HEK293T (cell line): ENCODE measurements at regions not wholly inside any gene's neighbourhood (a gene's known extent, or its start where the extent isn't known, plus 50 kb on each side); places are given as distances from the start of the nearest gene placed in this dataset.

Experiments
- BHLHE40 ChIP-seq: fragments of 450-650 bp; IDR thresholded peaks from 2 replicates; pipeline ENCODE4 v1.6.1; 2016; ENCODE audit warnings: mild to moderate bottlenecking, moderate library complexity, borderline replicate concordance
- ELF4 ChIP-seq: fragments of 450-650 bp; IDR thresholded peaks from 2 replicates; pipeline ENCODE4 v1.6.1; 2017; ENCODE audit warnings: antibody characterized with exemption
- FOXM1 ChIP-seq: fragments of 450-650 bp; IDR thresholded peaks from 2 replicates; pipeline ENCODE4 v1.6.1; 2017; ENCODE audit warnings: mild to moderate bottlenecking, borderline replicate concordance
- L3MBTL2 ChIP-seq: fragments of 450-650 bp; conservative IDR thresholded peaks from 2 replicates; pipeline ENCODE4 v1.6.1; 2016; ENCODE audit warnings: mild to moderate bottlenecking
- PKNOX1 ChIP-seq: fragments of 450-650 bp; IDR thresholded peaks from 2 replicates; pipeline ENCODE4 v1.6.1; 2016
- SP1 ChIP-seq: fragments of 450-650 bp; IDR thresholded peaks from 2 replicates; pipeline ENCODE4 v1.6.1; 2017
- SUZ12 ChIP-seq: fragments of 450-650 bp; IDR thresholded peaks from 2 replicates; pipeline ENCODE4 v1.6.1; 2016; ENCODE audit warnings: mild to moderate bottlenecking
- TARDBP ChIP-seq: fragments of 450-650 bp; IDR thresholded peaks from 2 replicates; pipeline ENCODE4 v1.6.1; 2016

- TF ChIP-seq ELF4 = no peak
- no peak for TF ChIP-seq L3MBTL2
- no peak for TF ChIP-seq SUZ12
- TF ChIP-seq PKNOX1 = no peak
- no peak for TF ChIP-seq SP1
- no peak for TF ChIP-seq FOXM1
- no peak for TF ChIP-seq BHLHE40
- no peak for TF ChIP-seq TARDBP
Observed at GRCh38 chr1:55986003-55986402, 593.4 kb downstream of the PLPP3 start.
